AG04450 (cell line): ENCODE measurements at regions not wholly inside any gene's neighbourhood (a gene's known extent, or its start where the extent isn't known, plus 50 kb on each side); places are given as distances from the start of the nearest gene placed in this dataset.

Experiments used
- CTCF ChIA-PET: fragments of 300-600, 350-600 bp; formaldehyde crosslinking; extraction: SDS; loops from one replicate; lab custom pipeline; 2022; ENCODE audit warnings: antibody characterized with exemption, inconsistent platforms; lab: Charles Lee
- POLR2A ChIA-PET: fragments of 350-600 bp; formaldehyde crosslinking; extraction: SDS; loops from one replicate; lab custom pipeline; 2021; ENCODE audit warnings: antibody characterized with exemption, inconsistent platforms; lab: Yijun Ruan, JAX
- DNase-seq: peaks from one replicate; pipeline ENCODE4 v3.0.0-alpha.2; 2011; ENCODE audit warnings: low read depth, low spot score
- H3K27ac ChIP-seq: one replicate; pipeline ENCODE4 v1.5.1; 2012; ENCODE audit warnings: low read depth, low read length, control low read depth
- H3K27me3 ChIP-seq: one replicate; pipeline ENCODE4 v1.6.0; 2012; ENCODE audit warnings: low read length; ENCODE audit not compliant: control insufficient read depth, insufficient read depth
- H3K4me3 ChIP-seq: 2 replicates; pipeline ENCODE4 v1.5.1; 2011; ENCODE audit warnings: mild to moderate bottlenecking, low read depth, low read length, control low read depth
- H3K9me3 ChIP-seq: 2 replicates; pipeline ENCODE4 v1.5.1; 2012; ENCODE audit warnings: low read length; ENCODE audit not compliant: control insufficient read depth, insufficient read depth
- CTCF ChIP-seq: IDR thresholded peaks from 2 replicates; pipeline ENCODE4 v1.5.1; 2011; ENCODE audit warnings: low read depth, low read length, control low read depth, inconsistent platforms

GRCh38 chr11:97865424-97866012, 1155.2 kb upstream of the CNTN5 start:
- H3K4me3 ChIP-seq: no peak overlapping the region
- H3K27me3 ChIP-seq: no peaks in the 10 kb centered on the region
- POLR2A ChIA-PET: no interaction called here
- CTCF ChIA-PET: no interaction called here
- H3K27ac ChIP-seq: no peak overlapping the region
- DNase-seq: no peak
- H3K9me3 ChIP-seq: no peaks in the 10 kb centered on the region
- TF ChIP-seq CTCF: no peak

GRCh38 chr11:97871816-97872215, 1148.9 kb upstream of the CNTN5 start:
- POLR2A ChIA-PET: no interaction called here
- no peak for TF ChIP-seq CTCF
- Histone ChIP-seq H3K4me3 (no peak overlapping the region), H3K27ac (no peak overlapping the region), H3K9me3 (no peaks in the 10 kb centered on the region), H3K27me3 (no peaks in the 10 kb centered on the region)
- DNase-seq: no peak
- CTCF ChIA-PET: no interaction called here

- DNase-seq: no peak
- Histone ChIP-seq H3K4me3 (no peak overlapping the region), H3K27me3 (no peaks in the 10 kb centered on the region), H3K9me3 (no peaks in the 10 kb centered on the region), H3K27ac (no peak overlapping the region)
- CTCF ChIA-PET: no interaction called here
- POLR2A ChIA-PET: no interaction called here
- TF ChIP-seq CTCF: no peak
Observed at GRCh38 chr11:97880209-97880608, 1140.5 kb upstream of the CNTN5 start.

- H3K27me3 ChIP-seq: no peaks in the 10 kb centered on the region
- POLR2A ChIA-PET: no interaction called here
- CTCF ChIA-PET: no interaction called here
- H3K4me3 ChIP-seq: no peak overlapping the region
- H3K27ac ChIP-seq: no peak overlapping the region
- DNase-seq: no peak
- no peak for TF ChIP-seq CTCF
- H3K9me3 ChIP-seq: no peaks in the 10 kb centered on the region
Observed at GRCh38 chr11:97883086-97883485, 1137.7 kb upstream of the CNTN5 start.

GRCh38 chr11:97888641-97889040, 1132.1 kb upstream of the CNTN5 start:
- no peaks in the 10 kb centered on the region for H3K27me3 ChIP-seq
- ChIA-PET POLR2A (no interaction called here), CTCF (no interaction called here)
- DNase-seq: no peak
- no peak overlapping the region for H3K27ac ChIP-seq
- no peaks in the 10 kb centered on the region for H3K9me3 ChIP-seq
- TF ChIP-seq CTCF: no peak
- H3K4me3 ChIP-seq: no peak overlapping the region
